ENCODE measurements at regions not wholly inside any gene's neighbourhood (a gene's known extent, or its start where the extent isn't known, plus 50 kb on each side); places are given as distances from the start of the nearest gene placed in this dataset.
"Not testable (repeated sequence)": the region's sequence is repeated elsewhere in the genome, so short reads cannot be mapped to it uniquely, and the experiment has no call there.

GRCh38 chr2:87536427-87536826 lies 211.5 kb upstream of the PLGLB2 start:
- H3K27me3 Mint-ChIP-seq; H3K27me3 ChIP-seq (ENCODE audit: insufficient read depth, low read length, poor library complexity, severe bottlenecking); H3K9me3 Mint-ChIP-seq; H3K4me1 ChIP-seq (ENCODE audit: insufficient read depth, low read length); H3K36me3 Mint-ChIP-seq; H3K27ac ChIP-seq (ENCODE audit: low read depth, low read length); H3K4me3 Mint-ChIP-seq; H3K4me3 ChIP-seq (ENCODE audit: low read length); DNase-seq; POLR2A ChIA-PET; H3K9me3 ChIP-seq (ENCODE audit: low read length); H3K36me3 ChIP-seq (ENCODE audit: insufficient read depth, low read length); CTCF ChIA-PET: not testable (repeated sequence)
- peaks cover 14 to 28% (median 17%) of the 10 kb centered on the region in 3 donors for H3K4me1 Mint-ChIP-seq
- peak overlapping the region in 7 of 8 donors; percentile 54 to 95 (median 78) for H3K27ac Mint-ChIP-seq

DNA sequence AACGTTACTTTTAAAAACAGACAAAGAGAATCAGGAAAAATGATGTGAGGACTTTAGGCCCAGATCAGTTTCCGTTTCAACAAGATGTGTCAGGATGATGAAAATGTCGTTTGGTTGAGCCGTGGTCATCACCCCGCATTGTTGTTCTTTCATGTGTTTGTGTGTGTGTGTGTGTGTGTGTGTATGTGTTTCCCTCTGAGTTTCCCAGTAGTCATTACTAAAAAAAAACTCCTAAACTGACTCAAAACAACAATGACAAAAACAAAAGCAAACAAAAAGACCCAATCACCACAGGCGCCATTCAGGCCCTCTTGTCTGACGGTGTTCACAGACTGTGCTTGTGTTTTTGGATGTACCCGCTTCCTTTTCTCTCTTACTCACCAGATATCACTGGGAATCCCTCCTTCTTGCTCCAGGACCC lies 210.6 kb upstream of the PLGLB2 start:
- Mint-ChIP-seq H3K4me1 (peaks cover 13 to 26% (median 15%) of the 10 kb centered on the region in 3 donors), H3K27ac (peak overlapping the region; percentile 76 to 95 (median 90)), H3K4me3 (peak overlapping the region; percentile 32 to 83 (median 59))
- CTCF ChIA-PET; DNase-seq; H3K4me1 ChIP-seq (ENCODE audit: insufficient read depth, low read length); H3K4me3 ChIP-seq (ENCODE audit: low read length); POLR2A ChIA-PET; H3K9me3 Mint-ChIP-seq; H3K36me3 Mint-ChIP-seq; H3K27ac ChIP-seq (ENCODE audit: low read depth, low read length); H3K9me3 ChIP-seq (ENCODE audit: low read length); H3K27me3 Mint-ChIP-seq; H3K36me3 ChIP-seq (ENCODE audit: insufficient read depth, low read length); H3K27me3 ChIP-seq (ENCODE audit: insufficient read depth, low read length, poor library complexity, severe bottlenecking): not testable (repeated sequence)

GRCh38 chr2:87538268-87538667 lies 209.6 kb upstream of the PLGLB2 start:
- H3K4me1 Mint-ChIP-seq = peaks cover 10 to 23% (median 14%) of the 10 kb centered on the region in 3 donors
- H3K4me3 ChIP-seq (ENCODE audit: low read length); H3K36me3 ChIP-seq (ENCODE audit: insufficient read depth, low read length); H3K27ac ChIP-seq (ENCODE audit: low read depth, low read length); DNase-seq; H3K4me1 ChIP-seq (ENCODE audit: insufficient read depth, low read length); H3K27me3 ChIP-seq (ENCODE audit: insufficient read depth, low read length, poor library complexity, severe bottlenecking); H3K36me3 Mint-ChIP-seq; H3K4me3 Mint-ChIP-seq; CTCF ChIA-PET; POLR2A ChIA-PET; H3K9me3 Mint-ChIP-seq; H3K27me3 Mint-ChIP-seq; H3K9me3 ChIP-seq (ENCODE audit: low read length); H3K27ac Mint-ChIP-seq: not testable (repeated sequence)

- H3K36me3 ChIP-seq (ENCODE audit: insufficient read depth, low read length); H3K4me1 ChIP-seq (ENCODE audit: insufficient read depth, low read length); DNase-seq; H3K4me3 ChIP-seq (ENCODE audit: low read length); H3K9me3 ChIP-seq (ENCODE audit: low read length); H3K27ac ChIP-seq (ENCODE audit: low read depth, low read length); H3K27me3 Mint-ChIP-seq; H3K36me3 Mint-ChIP-seq; CTCF ChIA-PET; POLR2A ChIA-PET; H3K27me3 ChIP-seq (ENCODE audit: insufficient read depth, low read length, poor library complexity, severe bottlenecking); H3K9me3 Mint-ChIP-seq: not testable (repeated sequence)
- Mint-ChIP-seq H3K4me3 (peak overlapping the region in 1 of 7 donors; percentile 18), H3K27ac (peak overlapping the region in 1 of 8 donors; percentile 88), H3K4me1 (peaks cover 7 to 21% (median 12%) of the 10 kb centered on the region in 3 donors)
Measured at GRCh38 chr2:87539151-87539943, 208.5 kb upstream of the PLGLB2 start.

GRCh38 chr2:87540242-87540641 lies 207.6 kb upstream of the PLGLB2 start:
- not testable (repeated sequence) for H3K36me3 Mint-ChIP-seq; H3K4me3 ChIP-seq (ENCODE audit: low read length); H3K9me3 Mint-ChIP-seq

DNA sequence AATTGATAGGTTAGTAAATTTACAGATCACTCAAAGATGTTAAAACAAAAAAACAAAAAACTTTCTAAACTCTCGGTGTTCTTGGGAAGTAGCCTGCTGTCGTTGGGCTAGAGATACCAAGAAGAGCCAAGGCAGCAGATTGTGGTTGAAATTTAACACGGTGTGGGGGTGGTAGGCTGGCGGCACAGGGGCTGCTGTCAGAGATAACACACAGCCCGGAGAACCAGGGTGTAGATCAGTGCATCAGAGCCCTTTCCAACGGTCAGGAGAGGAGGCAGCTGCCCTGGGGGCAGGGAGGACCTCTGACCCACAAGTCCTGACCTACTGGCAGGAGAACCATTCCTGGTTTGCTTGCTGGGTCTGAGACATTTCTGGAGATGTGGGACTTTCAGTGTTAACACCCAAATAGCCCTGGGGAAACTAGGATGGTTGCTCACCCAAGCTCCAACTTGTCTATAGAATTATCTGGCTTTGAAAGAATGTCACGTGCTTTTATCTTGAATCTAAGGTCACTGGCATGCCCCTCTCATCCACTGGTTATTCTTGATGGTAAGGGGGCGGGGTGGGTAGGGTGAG lies 205.2 kb upstream of the PLGLB2 start:
- H3K4me3 ChIP-seq (ENCODE audit: low read length); H3K9me3 Mint-ChIP-seq; H3K4me1 ChIP-seq (ENCODE audit: insufficient read depth, low read length); H3K36me3 ChIP-seq (ENCODE audit: insufficient read depth, low read length); H3K36me3 Mint-ChIP-seq; POLR2A ChIA-PET; DNase-seq; H3K27me3 ChIP-seq (ENCODE audit: insufficient read depth, low read length, poor library complexity, severe bottlenecking); H3K27ac ChIP-seq (ENCODE audit: low read depth, low read length); CTCF ChIA-PET; H3K9me3 ChIP-seq (ENCODE audit: low read length); H3K27me3 Mint-ChIP-seq: not testable (repeated sequence)
- Mint-ChIP-seq H3K27ac (peak overlapping the region in 5 of 8 donors; percentile 48 to 85 (median 80)), H3K4me3 (peak overlapping the region in 2 of 7 donors; percentile 45), H3K4me1 (peaks cover 2 to 10% (median 4%) of the 10 kb centered on the region in 3 donors)

More at GRCh38 chr2:87540242-87540641, 207.6 kb upstream of the PLGLB2 start:
- H3K27me3 ChIP-seq (ENCODE audit: insufficient read depth, low read length, poor library complexity, severe bottlenecking); H3K27me3 Mint-ChIP-seq; H3K4me1 ChIP-seq (ENCODE audit: insufficient read depth, low read length); H3K4me3 Mint-ChIP-seq; H3K27ac Mint-ChIP-seq; H3K9me3 ChIP-seq (ENCODE audit: low read length); POLR2A ChIA-PET; H3K27ac ChIP-seq (ENCODE audit: low read depth, low read length); H3K36me3 ChIP-seq (ENCODE audit: insufficient read depth, low read length); CTCF ChIA-PET; DNase-seq: not testable (repeated sequence)
- peaks cover 7 to 21% (median 12%) of the 10 kb centered on the region in 3 donors for H3K4me1 Mint-ChIP-seq

DNA sequence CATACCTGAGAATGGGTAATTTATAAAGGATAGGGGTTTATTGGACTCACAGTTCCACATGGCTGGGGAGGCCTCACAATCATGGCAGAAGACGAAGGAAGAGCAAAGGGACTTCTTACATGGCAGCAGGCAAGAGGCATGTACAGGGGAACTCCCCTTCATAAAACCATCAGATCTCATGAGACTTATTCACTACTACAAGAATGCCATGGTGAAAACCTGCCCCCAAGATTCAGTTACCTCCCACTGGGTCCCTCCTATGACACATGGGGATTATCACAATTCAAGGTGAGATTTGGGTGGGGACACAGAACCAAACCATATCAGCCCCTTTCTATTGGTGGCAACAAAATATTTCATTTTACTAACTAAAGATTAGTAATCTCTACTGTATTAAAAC lies 204.1 kb upstream of the PLGLB2 start:
- DNase-seq, CTCF ChIA-PET: not testable (repeated sequence)

GRCh38 chr2:87547106-87547505 lies 200.8 kb upstream of the PLGLB2 start:
- H3K9me3 Mint-ChIP-seq; H3K4me1 ChIP-seq (ENCODE audit: insufficient read depth, low read length); H3K27ac ChIP-seq (ENCODE audit: low read depth, low read length); H3K4me3 ChIP-seq (ENCODE audit: low read length); H3K36me3 Mint-ChIP-seq; H3K4me3 Mint-ChIP-seq; H3K9me3 ChIP-seq (ENCODE audit: low read length); H3K27me3 ChIP-seq (ENCODE audit: insufficient read depth, low read length, poor library complexity, severe bottlenecking); H3K36me3 ChIP-seq (ENCODE audit: insufficient read depth, low read length); CTCF ChIA-PET; H3K27me3 Mint-ChIP-seq; POLR2A ChIA-PET; DNase-seq: not testable (repeated sequence)
- Mint-ChIP-seq H3K27ac (peak overlapping the region in 1 of 8 donors; percentile 14), H3K4me1 (peaks cover 4 to 12% (median 8%) of the 10 kb centered on the region in 3 donors)

More for the DNA sequence above, 204.1 kb upstream of the PLGLB2 start:
- H3K27me3 ChIP-seq (ENCODE audit: insufficient read depth, low read length, poor library complexity, severe bottlenecking); H3K9me3 ChIP-seq (ENCODE audit: low read length); H3K27ac Mint-ChIP-seq; H3K36me3 ChIP-seq (ENCODE audit: insufficient read depth, low read length); H3K27me3 Mint-ChIP-seq; POLR2A ChIA-PET; H3K4me1 ChIP-seq (ENCODE audit: insufficient read depth, low read length); H3K9me3 Mint-ChIP-seq; H3K4me3 ChIP-seq (ENCODE audit: low read length); H3K27ac ChIP-seq (ENCODE audit: low read depth, low read length); H3K4me3 Mint-ChIP-seq; H3K36me3 Mint-ChIP-seq: not testable (repeated sequence)
- H3K4me1 Mint-ChIP-seq = peaks cover 4 to 13% (median 8%) of the 10 kb centered on the region in 3 donors
